Upper lobe of left lung (tissue), 6 donors: ENCODE measurements at regions not wholly inside any gene's neighbourhood (a gene's known extent, or its start where the extent isn't known, plus 50 kb on each side); places are given as distances from the start of the nearest gene placed in this dataset.

Experiments
- ATAC-seq, 2 donors: fragments of 200-7000 bp; cut with Tn5 transposase; one replicate each; pipeline ENCODE4 v1.9.1; 2022; ENCODE audit warnings: mild to moderate bottlenecking in 2 of 2, moderate library complexity in 2 of 2; ENCODE audit not compliant: low FRiP score in 2 of 2
- DNase-seq, 2 donors: peaks; one replicate each; pipeline ENCODE4 v3.0.0-alpha.2; 2019 to 2020
- H3K27ac ChIP-seq, 4 donors: fragments of 200-600 bp; sonication (generic); one replicate each; pipeline ENCODE4 v1.5.1; 2016 to 2019
- H3K27me3 ChIP-seq, 4 donors: fragments of 200-600 bp; sonication (generic); one replicate each; pipeline ENCODE4 v1.5.1; 2017 to 2019
- H3K36me3 ChIP-seq, 4 donors: fragments of 200-600 bp; sonication (generic); one replicate each; pipeline ENCODE4 v1.5.1; 2016 to 2019
- H3K4me1 ChIP-seq, 4 donors: fragments of 200-600 bp; sonication (generic); one replicate each; pipeline ENCODE4 v1.5.1; 2018 to 2019
- H3K4me3 ChIP-seq, 4 donors: fragments of 200-600 bp; sonication (generic); one replicate each; pipeline ENCODE4 v1.5.1; 2017 to 2019; ENCODE audit warnings: mild to moderate bottlenecking in 2 of 4, moderate library complexity in 1 of 4
- H3K9me3 ChIP-seq, 4 donors: fragments of 200-600 bp; sonication (generic); one replicate each; pipeline ENCODE4 v1.5.1; 2018 to 2019
- EP300 ChIP-seq, 4 donors: sonication (generic); formaldehyde crosslinking; IDR thresholded peaks; one replicate each; pipeline ENCODE4 v1.5.1; 2017; ENCODE audit warnings: antibody characterized with exemption in 4 of 4, control low read depth in 2 of 4
- POLR2A ChIP-seq, 4 donors: fragments of 450-650 bp; IDR thresholded peaks; one replicate each; pipeline ENCODE4 v1.5.1; 2016 to 2017; ENCODE audit warnings: antibody characterized with exemption in 4 of 4, mild to moderate bottlenecking in 2 of 4
- POLR2AphosphoS5 ChIP-seq, 2 donors: sonication (generic); formaldehyde crosslinking; IDR thresholded peaks; one replicate each; pipeline ENCODE4 v1.5.1; 2017; ENCODE audit warnings: antibody characterized with exemption in 2 of 2
- WGBS, 2 donors: methylation state at CpG; one replicate each; pipeline ENCODE4 v1.1.5; 2017 to 2018; 5-methylcytosine and 5-hydroxymethylcytosine counted together
- TF ChIP-seq, protein P1 (sequence below), 6 experiments: fragments of 450-650 bp in 4 of 6; fragments of 200-600 bp in 2 of 6; sonication (generic) in 2 of 6; IDR thresholded peaks; one replicate each; pipeline ENCODE4 v1.5.1; 2016 to 2019; ENCODE audit warnings: antibody characterized with exemption in 6 of 6
- donor health status: DM: no; HTN: no; CAD: no; lungs with moderate emphysema.
- donor health status: DM: no; HTN: yes; CAD: no; lungs with severe emphysema.

DNA sequence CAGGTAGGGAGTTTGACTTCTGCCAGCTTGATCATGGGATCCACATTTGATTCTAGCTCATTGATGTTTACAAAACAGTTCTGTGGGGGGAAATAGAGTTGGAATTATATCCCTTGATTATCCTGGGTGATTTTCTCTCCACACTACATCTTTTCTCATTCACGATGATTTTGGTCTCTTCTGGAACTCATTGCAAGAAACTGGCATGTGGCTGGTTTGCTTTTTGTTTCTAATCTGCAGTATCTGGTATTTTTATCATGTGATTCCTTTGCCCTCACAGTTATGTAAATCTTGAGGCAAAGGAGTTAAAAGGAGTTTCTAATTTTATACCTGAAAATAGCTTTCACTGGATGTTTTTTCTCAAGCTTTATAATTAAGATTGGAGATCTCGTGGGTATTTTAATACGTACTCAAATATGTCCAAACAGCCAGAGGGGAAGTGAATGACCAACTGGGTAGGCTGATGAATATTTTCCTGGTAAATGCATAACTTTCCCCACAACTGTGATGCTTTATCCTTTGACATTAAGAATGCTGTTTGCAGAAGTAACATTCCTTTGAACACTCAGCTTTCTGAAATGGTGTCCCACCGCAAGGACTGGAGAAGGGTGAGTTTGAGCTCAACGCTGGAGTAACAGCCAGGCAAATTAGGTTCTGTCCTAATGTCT is 502.9 kb upstream of the ZEB2 start:
- no peaks in the 10 kb centered on the region for H3K9me3 ChIP-seq
- H3K4me1 ChIP-seq, result peaks cover 0 to 5% (median 0%) of the 10 kb centered on the region in 4 donors
- H3K4me3 ChIP-seq, result no peak overlapping the region
- WGBS, 2 donors, result 47 to 51% methylated on average over 5 of the region's 5 CpGs
- H3K27me3 ChIP-seq, result no peaks in the 10 kb centered on the region
- no peak for DNase-seq
- no peaks in the 10 kb centered on the region for H3K36me3 ChIP-seq
- peak overlapping the region in 1 of 4 donors; percentile 48 for H3K27ac ChIP-seq
- TF ChIP-seq POLR2A (IDR thresholded peaks at IDR 0.05) (no peak), POLR2AphosphoS5 (IDR thresholded peaks at IDR 0.05) (no peak), EP300 (IDR thresholded peaks at IDR 0.05) (no peak)
- TF ChIP-seq, protein P1, sequence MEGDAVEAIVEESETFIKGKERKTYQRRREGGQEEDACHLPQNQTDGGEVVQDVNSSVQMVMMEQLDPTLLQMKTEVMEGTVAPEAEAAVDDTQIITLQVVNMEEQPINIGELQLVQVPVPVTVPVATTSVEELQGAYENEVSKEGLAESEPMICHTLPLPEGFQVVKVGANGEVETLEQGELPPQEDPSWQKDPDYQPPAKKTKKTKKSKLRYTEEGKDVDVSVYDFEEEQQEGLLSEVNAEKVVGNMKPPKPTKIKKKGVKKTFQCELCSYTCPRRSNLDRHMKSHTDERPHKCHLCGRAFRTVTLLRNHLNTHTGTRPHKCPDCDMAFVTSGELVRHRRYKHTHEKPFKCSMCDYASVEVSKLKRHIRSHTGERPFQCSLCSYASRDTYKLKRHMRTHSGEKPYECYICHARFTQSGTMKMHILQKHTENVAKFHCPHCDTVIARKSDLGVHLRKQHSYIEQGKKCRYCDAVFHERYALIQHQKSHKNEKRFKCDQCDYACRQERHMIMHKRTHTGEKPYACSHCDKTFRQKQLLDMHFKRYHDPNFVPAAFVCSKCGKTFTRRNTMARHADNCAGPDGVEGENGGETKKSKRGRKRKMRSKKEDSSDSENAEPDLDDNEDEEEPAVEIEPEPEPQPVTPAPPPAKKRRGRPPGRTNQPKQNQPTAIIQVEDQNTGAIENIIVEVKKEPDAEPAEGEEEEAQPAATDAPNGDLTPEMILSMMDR (IDR thresholded peaks at IDR 0.05), result no peak
- ATAC-seq, result no peak

DNA sequence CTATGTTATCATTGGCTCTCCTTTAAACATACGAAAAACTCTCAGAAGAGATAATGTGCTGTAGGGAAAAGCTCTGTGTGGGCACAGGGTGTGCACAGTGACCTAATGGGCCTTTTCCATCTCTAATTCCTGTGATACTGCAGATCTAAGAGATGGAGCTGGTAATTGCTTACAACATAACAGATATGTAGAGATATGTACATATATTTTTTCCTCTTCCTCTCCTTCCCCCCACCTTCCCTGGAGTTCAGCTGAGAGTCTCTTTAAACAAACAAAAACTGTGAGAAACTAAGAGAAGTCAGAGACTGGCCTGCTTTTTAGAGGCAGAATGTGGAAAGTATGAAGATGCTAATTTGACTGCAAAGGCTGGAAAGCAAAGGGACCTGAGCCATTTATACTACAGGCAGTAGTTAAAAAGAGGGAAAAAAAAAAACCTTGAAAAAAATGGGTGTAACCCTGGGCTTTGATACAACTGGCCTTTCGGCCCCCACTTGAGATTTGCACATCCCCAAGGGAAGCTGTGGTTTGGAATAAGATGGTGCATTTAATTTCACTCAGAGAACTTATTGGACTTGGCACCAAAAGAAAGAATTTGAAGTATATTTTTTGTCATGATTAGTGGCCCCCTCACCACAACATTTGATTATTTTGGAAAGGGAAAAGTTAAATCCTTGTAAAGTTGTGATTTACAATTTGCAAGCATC is 502.2 kb upstream of the ZEB2 start:
- no peak for DNase-seq
- TF ChIP-seq, protein P1 (IDR thresholded peaks at IDR 0.05), result no peak
- H3K4me3 ChIP-seq, result no peak overlapping the region
- WGBS, 2 donors, result 64 to 74% methylated on average over 2 of the region's 2 CpGs
- H3K36me3 ChIP-seq, result no peaks in the 10 kb centered on the region
- no peak for ATAC-seq
- H3K27me3 ChIP-seq, result no peaks in the 10 kb centered on the region
- H3K27ac ChIP-seq, result no peak overlapping the region
- peaks cover 0 to 4% (median 0%) of the 10 kb centered on the region in 4 donors for H3K4me1 ChIP-seq
- H3K9me3 ChIP-seq, result no peaks in the 10 kb centered on the region

DNA sequence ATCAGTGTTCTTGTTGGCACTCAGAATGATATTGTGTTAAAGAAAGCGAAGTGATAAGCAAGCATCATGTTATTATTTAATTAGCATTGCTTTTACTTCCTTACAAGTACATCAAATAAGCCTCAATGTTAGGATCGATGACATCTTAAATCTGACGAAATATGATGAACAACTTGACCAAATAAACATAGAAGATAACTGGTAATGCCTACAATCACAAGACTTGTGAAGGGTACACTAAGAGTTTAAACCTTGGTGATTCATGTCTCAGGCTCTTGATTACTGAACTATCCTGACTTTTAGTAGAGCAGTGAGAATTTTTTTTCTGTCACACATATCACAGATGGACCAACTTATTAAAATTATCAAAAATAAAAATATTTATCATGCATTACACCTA is 500.8 kb upstream of the ZEB2 start:
- TF ChIP-seq, protein P1 (IDR thresholded peaks at IDR 0.05), result no peak
- TF ChIP-seq EP300 (IDR thresholded peaks at IDR 0.05), result no peak
- TF ChIP-seq POLR2AphosphoS5 (IDR thresholded peaks at IDR 0.05), result no peak
- no peak for TF ChIP-seq POLR2A (IDR thresholded peaks at IDR 0.05)
- peaks cover 0 to 4% (median 0%) of the 10 kb centered on the region in 4 donors for H3K4me1 ChIP-seq
- no peaks in the 10 kb centered on the region for H3K27me3 ChIP-seq
- H3K27ac ChIP-seq, result no peak overlapping the region
- WGBS, 2 donors, result 94 to 95% methylated on average over 3 of the region's 3 CpGs
- no peak overlapping the region for H3K4me3 ChIP-seq
- H3K9me3 ChIP-seq, result no peaks in the 10 kb centered on the region
- H3K36me3 ChIP-seq, result no peaks in the 10 kb centered on the region
- no peak for DNase-seq
- ATAC-seq, result no peak

DNA sequence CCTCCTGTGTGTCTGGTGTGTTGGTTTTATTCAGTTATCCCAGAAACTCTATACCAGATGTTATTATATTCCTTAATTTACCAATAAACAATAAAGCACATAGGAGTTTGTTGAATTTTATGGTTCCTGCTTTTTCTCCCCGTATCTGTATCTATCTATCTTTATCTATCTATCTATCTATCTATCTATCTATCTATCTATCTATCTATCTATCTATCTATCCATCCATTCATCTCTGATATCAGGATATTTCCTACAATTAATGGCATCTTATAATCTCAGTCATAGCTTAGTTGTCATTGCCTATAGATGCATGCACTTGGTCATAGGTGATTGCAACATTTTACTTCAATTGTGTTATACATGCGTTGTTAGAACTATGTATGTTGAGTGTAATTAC is 500.2 kb upstream of the ZEB2 start:
- Histone ChIP-seq H3K9me3 (no peaks in the 10 kb centered on the region), H3K4me1 (peaks cover 0 to 4% (median 0%) of the 10 kb centered on the region in 4 donors), H3K27me3 (no peaks in the 10 kb centered on the region), H3K36me3 (no peaks in the 10 kb centered on the region), H3K4me3 (no peak overlapping the region), H3K27ac (no peak overlapping the region)
- DNase-seq (no peak), ATAC-seq (no peak)
- TF ChIP-seq EP300 (IDR thresholded peaks at IDR 0.05) (no peak), POLR2A (IDR thresholded peaks at IDR 0.05) (no peak), POLR2AphosphoS5 (IDR thresholded peaks at IDR 0.05) (no peak)
- TF ChIP-seq, protein P1 (IDR thresholded peaks at IDR 0.05), result no peak
- WGBS, 2 donors, result 92 to 99% methylated on average over 2 of the region's 2 CpGs

DNA sequence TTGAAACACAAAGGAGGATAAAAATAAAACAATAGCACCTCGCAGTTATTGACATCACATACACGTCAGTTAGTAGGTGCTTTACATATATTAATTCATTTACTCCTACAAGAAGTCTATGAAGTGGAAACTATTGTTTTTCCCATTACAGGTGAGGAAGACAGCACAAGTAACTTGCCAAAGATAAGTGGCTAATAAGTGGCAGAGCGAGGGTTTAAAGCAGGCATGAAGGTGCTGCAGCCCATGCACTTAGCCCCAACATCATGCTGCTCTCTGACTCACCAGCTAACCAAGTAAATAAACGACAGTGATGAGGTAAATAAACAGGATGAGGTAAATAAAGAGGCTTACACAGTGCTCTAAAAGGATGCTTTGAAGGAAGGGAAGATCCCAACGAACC is 498.6 kb upstream of the ZEB2 start:
- Histone ChIP-seq H3K27me3 (no peaks in the 10 kb centered on the region), H3K4me3 (no peak overlapping the region), H3K36me3 (no peaks in the 10 kb centered on the region), H3K27ac (no peak overlapping the region), H3K4me1 (peaks cover 0 to 4% (median 0%) of the 10 kb centered on the region in 4 donors), H3K9me3 (no peaks in the 10 kb centered on the region)
- ATAC-seq (no peak), DNase-seq (no peak)
- TF ChIP-seq EP300 (IDR thresholded peaks at IDR 0.05) (no peak), POLR2AphosphoS5 (IDR thresholded peaks at IDR 0.05) (no peak), POLR2A (IDR thresholded peaks at IDR 0.05) (no peak)
- TF ChIP-seq, protein P1 (IDR thresholded peaks at IDR 0.05), result no peak
- WGBS, 2 donors, result 70 to 72% methylated on average over 5 of the region's 5 CpGs
